Activated CD4-positive, CD25-positive, alpha-beta regulatory T cell treated with anti-CD3 and anti-CD28 coated beads, Interleukin-2, amount 50 U/mL, for 72 hours (primary cell): ENCODE measurements at regions not wholly inside any gene's neighbourhood (a gene's known extent, or its start where the extent isn't known, plus 50 kb on each side); places are given as distances from the start of the nearest gene placed in this dataset.
"Not testable (repeated sequence)": the region's sequence is repeated elsewhere in the genome, so short reads cannot be mapped to it uniquely, and the experiment has no call there.

Experiments
- DNase-seq: peaks from one replicate; pipeline ENCODE4 v3.0.0; 2021

GRCh38 chr2:134040626-134041172, 213.2 kb upstream of the MGAT5 start:
- DNase-seq: not testable (repeated sequence)

- no peak for DNase-seq
Measured at GRCh38 chr2:134041877-134042276, 212.0 kb upstream of the MGAT5 start.

- not testable (repeated sequence) for DNase-seq
Measured at GRCh38 chr2:134043028-134043427, 210.8 kb upstream of the MGAT5 start.

- no peak for DNase-seq
Measured at GRCh38 chr2:134052173-134052572, 201.7 kb upstream of the MGAT5 start.

- DNase-seq: no peak
Measured at GRCh38 chr2:134056173-134056572, 197.7 kb upstream of the MGAT5 start.

- not testable (repeated sequence) for DNase-seq
Measured at GRCh38 chr2:134061066-134061465, 192.8 kb upstream of the MGAT5 start.

- DNase-seq: not testable (repeated sequence)
Measured at GRCh38 chr2:134062235-134062634, 191.6 kb upstream of the MGAT5 start.

GRCh38 chr2:134063916-134064315, 190.0 kb upstream of the MGAT5 start:
- not testable (repeated sequence) for DNase-seq

- DNase-seq: no peak
Measured at GRCh38 chr2:134070281-134070741, 183.6 kb upstream of the MGAT5 start.

GRCh38 chr2:134072341-134072740, 181.5 kb upstream of the MGAT5 start:
- no peak for DNase-seq

GRCh38 chr2:134073023-134073422, 180.8 kb upstream of the MGAT5 start:
- no peak for DNase-seq

GRCh38 chr2:134074619-134075018, 179.3 kb upstream of the MGAT5 start:
- no peak for DNase-seq

GRCh38 chr2:134075204-134075603, 178.7 kb upstream of the MGAT5 start:
- no peak for DNase-seq

GRCh38 chr2:134078354-134078753, 175.5 kb upstream of the MGAT5 start:
- no peak for DNase-seq

- DNase-seq: no peak
Measured at GRCh38 chr2:134079373-134079772, 174.5 kb upstream of the MGAT5 start.

GRCh38 chr2:134080386-134081089, 173.3 kb upstream of the MGAT5 start:
- DNase-seq: no peak

GRCh38 chr2:134081238-134081938, 172.5 kb upstream of the MGAT5 start:
- DNase-seq: no peak

GRCh38 chr2:134083548-134083947, 170.3 kb upstream of the MGAT5 start:
- no peak for DNase-seq

- no peak for DNase-seq
Measured at GRCh38 chr2:134086594-134087219, 167.2 kb upstream of the MGAT5 start.

GRCh38 chr2:134087371-134087921, 166.4 kb upstream of the MGAT5 start:
- no peak for DNase-seq

GRCh38 chr2:134089454-134089853, 164.4 kb upstream of the MGAT5 start:
- DNase-seq: no peak

- no peak for DNase-seq
Measured at GRCh38 chr2:134097740-134098139, 156.1 kb upstream of the MGAT5 start.

GRCh38 chr2:134098321-134098720, 155.6 kb upstream of the MGAT5 start:
- no peak for DNase-seq
